ENCODE measurements at regions not wholly inside any gene's neighbourhood (a gene's known extent, or its start where the extent isn't known, plus 50 kb on each side); places are given as distances from the start of the nearest gene placed in this dataset.

- H3K27me3 ChIP-seq (replicated peaks), result no peaks in the 10 kb centered on the region
- no peak overlapping the region for H3K4me3 ChIP-seq
- peak overlapping the region; percentile 88 for H3K27ac ChIP-seq
- H3K4me1 ChIP-seq (replicated peaks), result peaks cover 27% of the 10 kb centered on the region
- H3K9me3 ChIP-seq (replicated peaks), result no peaks in the 10 kb centered on the region
- H3K36me3 ChIP-seq, result no peaks in the 10 kb centered on the region
- DNase-seq (ENCODE audit: low read depth in 1 of 2, low spot score in 2 of 2), result peak in 1 of 2 experiments; percentile 2
Measured at GRCh38 chr9:115951977-115952376, 201.6 kb upstream of the PAPPA start.

GRCh38 chr9:115952430-115953292 lies 200.9 kb upstream of the PAPPA start:
- no peak overlapping the region for H3K4me3 ChIP-seq
- no peaks in the 10 kb centered on the region for H3K9me3 ChIP-seq (replicated peaks)
- no peaks in the 10 kb centered on the region for H3K36me3 ChIP-seq
- H3K27ac ChIP-seq, result peak overlapping the region; percentile 88
- no peaks in the 10 kb centered on the region for H3K27me3 ChIP-seq (replicated peaks)
- DNase-seq (ENCODE audit: low read depth in 1 of 2, low spot score in 2 of 2), result peak; percentile 40 to 71
- H3K4me1 ChIP-seq (replicated peaks), result peaks cover 34% of the 10 kb centered on the region

GRCh38 chr9:115956371-115956770 lies 197.2 kb upstream of the PAPPA start:
- H3K4me3 ChIP-seq, result no peak overlapping the region
- no peak for DNase-seq (ENCODE audit: low read depth in 1 of 2, low spot score in 2 of 2)
- no peak overlapping the region for H3K27ac ChIP-seq
- peaks cover 34% of the 10 kb centered on the region for H3K4me1 ChIP-seq (replicated peaks)
- no peaks in the 10 kb centered on the region for H3K27me3 ChIP-seq (replicated peaks)
- no peaks in the 10 kb centered on the region for H3K9me3 ChIP-seq (replicated peaks)
- H3K36me3 ChIP-seq, result no peaks in the 10 kb centered on the region

- H3K27ac ChIP-seq, result no peak overlapping the region
- no peak overlapping the region for H3K4me3 ChIP-seq
- no peaks in the 10 kb centered on the region for H3K27me3 ChIP-seq (replicated peaks)
- no peaks in the 10 kb centered on the region for H3K9me3 ChIP-seq (replicated peaks)
- DNase-seq (ENCODE audit: low read depth in 1 of 2, low spot score in 2 of 2), result no peak
- H3K4me1 ChIP-seq (replicated peaks), result peaks cover 22% of the 10 kb centered on the region
- no peaks in the 10 kb centered on the region for H3K36me3 ChIP-seq
Measured at GRCh38 chr9:115957585-115957984, 196.0 kb upstream of the PAPPA start.

- Histone ChIP-seq H3K9me3 (replicated peaks) (no peaks in the 10 kb centered on the region), H3K4me3 (no peak overlapping the region), H3K36me3 (no peaks in the 10 kb centered on the region), H3K27ac (no peak overlapping the region), H3K27me3 (replicated peaks) (no peaks in the 10 kb centered on the region), H3K4me1 (replicated peaks) (no peaks in the 10 kb centered on the region)
- no peak for DNase-seq (ENCODE audit: low read depth in 1 of 2, low spot score in 2 of 2)
Measured at GRCh38 chr9:115964710-115965347, 188.8 kb upstream of the PAPPA start.

DNA sequence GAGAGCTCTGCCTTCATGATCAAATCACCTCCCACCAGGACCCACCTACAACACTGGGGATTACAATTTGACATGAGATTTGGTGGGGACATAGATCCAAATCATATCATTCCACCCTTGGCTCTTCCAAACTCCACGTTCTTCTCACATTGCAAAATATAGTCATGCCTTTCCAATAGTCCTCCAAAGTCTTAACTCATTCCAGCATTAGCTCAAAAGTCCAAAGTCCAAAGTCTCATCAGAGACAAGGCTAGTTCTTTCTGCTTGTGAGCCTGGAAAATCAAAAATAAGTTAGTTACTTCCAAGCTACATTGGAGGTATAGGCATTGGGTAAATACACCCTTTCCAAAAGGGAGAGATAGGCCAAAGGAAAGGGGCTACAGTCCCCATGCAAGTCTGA lies 186.9 kb upstream of the PAPPA start:
- Histone ChIP-seq H3K4me3 (no peak overlapping the region), H3K9me3 (replicated peaks) (no peaks in the 10 kb centered on the region), H3K27me3 (replicated peaks) (no peaks in the 10 kb centered on the region), H3K27ac (no peak overlapping the region), H3K36me3 (no peaks in the 10 kb centered on the region), H3K4me1 (replicated peaks) (no peaks in the 10 kb centered on the region)
- no peak for DNase-seq (ENCODE audit: low read depth in 1 of 2, low spot score in 2 of 2)

DNA sequence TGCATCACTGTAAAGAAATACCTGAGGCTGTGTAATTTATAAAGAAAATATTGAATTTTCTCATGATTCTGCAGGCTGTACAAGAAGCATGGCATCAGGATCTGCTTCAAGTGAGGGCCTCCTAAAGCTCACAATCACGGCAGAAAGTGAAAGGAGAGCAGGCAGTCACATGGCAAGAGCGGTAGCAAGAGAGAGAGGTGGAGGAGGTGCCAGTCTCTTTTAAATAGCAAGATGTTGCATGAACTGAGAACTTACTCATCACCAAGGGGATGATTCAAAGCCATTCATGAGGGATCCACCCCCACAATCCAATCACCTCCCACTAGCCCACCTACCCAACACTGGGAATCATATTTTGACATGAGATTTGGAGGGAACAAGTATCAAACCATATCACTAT lies 184.5 kb upstream of the PAPPA start:
- Histone ChIP-seq H3K27me3 (replicated peaks) (no peaks in the 10 kb centered on the region), H3K36me3 (no peaks in the 10 kb centered on the region), H3K4me1 (replicated peaks) (no peaks in the 10 kb centered on the region), H3K4me3 (no peak overlapping the region), H3K27ac (no peak overlapping the region), H3K9me3 (replicated peaks) (no peaks in the 10 kb centered on the region)
- DNase-seq (ENCODE audit: low read depth in 1 of 2, low spot score in 2 of 2), result no peak

DNA sequence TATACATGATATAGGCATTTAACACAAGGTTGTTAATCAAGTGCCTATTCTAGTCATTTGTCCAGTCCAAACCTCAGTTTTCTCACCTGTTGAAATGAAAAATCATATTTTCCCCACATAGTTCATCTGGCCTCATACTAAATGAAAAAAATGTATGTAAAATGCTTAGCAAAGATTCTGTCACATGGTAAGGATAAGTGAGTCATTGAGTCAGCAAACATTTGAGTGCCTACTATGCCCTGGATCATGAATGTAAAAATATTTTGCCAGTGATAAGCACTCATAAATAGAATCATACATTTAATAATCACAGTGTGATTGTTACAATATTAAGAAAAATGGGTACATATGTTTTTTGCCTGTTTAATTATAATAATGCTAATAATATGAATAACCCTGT lies 181.2 kb upstream of the PAPPA start:
- Histone ChIP-seq H3K27me3 (replicated peaks) (no peaks in the 10 kb centered on the region), H3K27ac (no peak overlapping the region), H3K4me3 (no peak overlapping the region), H3K4me1 (replicated peaks) (no peaks in the 10 kb centered on the region), H3K9me3 (replicated peaks) (no peaks in the 10 kb centered on the region), H3K36me3 (no peaks in the 10 kb centered on the region)
- DNase-seq (ENCODE audit: low read depth in 1 of 2, low spot score in 2 of 2), result no peak

DNA sequence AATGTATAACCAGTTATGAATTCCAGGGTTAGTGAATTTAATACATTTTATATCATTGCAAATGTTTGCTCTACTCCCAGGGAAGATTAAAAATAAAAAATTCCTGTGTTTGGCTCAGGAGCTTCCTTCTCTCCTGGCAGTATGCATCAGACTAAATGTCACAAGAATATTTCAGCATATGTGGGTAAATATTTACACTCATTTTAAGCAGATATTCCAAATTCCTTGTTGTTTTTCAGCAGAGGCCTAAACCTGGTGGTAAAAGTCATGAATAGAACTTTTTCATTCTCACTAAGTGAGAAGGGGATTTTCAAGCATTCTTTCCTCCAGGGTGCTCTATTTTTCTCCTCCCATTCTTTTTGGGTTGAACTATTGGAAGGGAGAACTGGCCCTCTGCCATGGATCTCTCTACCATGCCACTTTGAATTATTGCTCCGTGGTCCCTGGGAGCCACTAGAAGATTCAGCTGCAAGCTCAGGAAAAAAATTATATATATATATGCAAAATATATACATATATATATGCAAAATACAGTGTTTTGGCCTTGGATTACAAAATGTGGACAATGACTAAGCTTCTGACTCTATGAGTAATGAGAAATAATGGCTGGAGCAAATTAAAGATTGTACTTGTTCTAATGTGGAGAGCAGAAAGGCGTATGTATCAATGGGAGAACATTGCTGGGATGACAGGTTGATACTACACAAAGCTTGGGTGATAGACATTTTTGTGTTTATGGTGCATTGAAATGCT lies 180.6 kb upstream of the PAPPA start:
- no peaks in the 10 kb centered on the region for H3K9me3 ChIP-seq (replicated peaks)
- no peaks in the 10 kb centered on the region for H3K4me1 ChIP-seq (replicated peaks)
- DNase-seq (ENCODE audit: low read depth in 1 of 2, low spot score in 2 of 2), result no peak
- H3K27me3 ChIP-seq (replicated peaks), result no peaks in the 10 kb centered on the region
- no peak overlapping the region for H3K27ac ChIP-seq
- H3K4me3 ChIP-seq, result no peak overlapping the region
- no peaks in the 10 kb centered on the region for H3K36me3 ChIP-seq

DNA sequence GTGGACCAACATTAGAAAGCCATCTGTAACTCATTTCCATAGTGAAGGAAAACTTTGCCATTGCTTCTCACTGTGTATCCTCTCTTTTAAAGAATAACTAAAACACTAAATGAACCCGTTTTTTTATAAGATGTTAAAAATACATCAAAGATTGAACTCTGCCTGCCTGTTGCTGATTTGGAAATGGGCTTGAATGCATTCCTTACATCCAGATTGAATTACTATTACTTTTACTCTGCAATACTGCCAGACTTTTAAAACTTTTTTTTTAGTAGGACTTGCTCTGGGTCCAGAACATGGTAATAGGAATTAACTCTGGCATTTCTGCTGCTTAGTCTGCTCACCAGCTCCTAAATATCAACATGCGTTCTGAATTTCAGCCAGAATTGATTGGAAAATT lies 176.8 kb upstream of the PAPPA start:
- no peaks in the 10 kb centered on the region for H3K36me3 ChIP-seq
- no peaks in the 10 kb centered on the region for H3K9me3 ChIP-seq (replicated peaks)
- DNase-seq (ENCODE audit: low read depth in 1 of 2, low spot score in 2 of 2), result no peak
- no peaks in the 10 kb centered on the region for H3K27me3 ChIP-seq (replicated peaks)
- H3K27ac ChIP-seq, result no peak overlapping the region
- H3K4me1 ChIP-seq (replicated peaks), result peaks cover 4% of the 10 kb centered on the region; the same call in 1 of the 2 replicates
- no peak overlapping the region for H3K4me3 ChIP-seq

GRCh38 chr9:115978091-115978490 lies 175.5 kb upstream of the PAPPA start:
- H3K27ac ChIP-seq, result no peak overlapping the region
- no peaks in the 10 kb centered on the region for H3K9me3 ChIP-seq (replicated peaks)
- no peak for DNase-seq (ENCODE audit: low read depth in 1 of 2, low spot score in 2 of 2)
- no peaks in the 10 kb centered on the region for H3K27me3 ChIP-seq (replicated peaks)
- H3K4me1 ChIP-seq (replicated peaks), result peaks cover 4% of the 10 kb centered on the region; the same call in 1 of the 2 replicates
- no peaks in the 10 kb centered on the region for H3K36me3 ChIP-seq
- no peak overlapping the region for H3K4me3 ChIP-seq

DNA sequence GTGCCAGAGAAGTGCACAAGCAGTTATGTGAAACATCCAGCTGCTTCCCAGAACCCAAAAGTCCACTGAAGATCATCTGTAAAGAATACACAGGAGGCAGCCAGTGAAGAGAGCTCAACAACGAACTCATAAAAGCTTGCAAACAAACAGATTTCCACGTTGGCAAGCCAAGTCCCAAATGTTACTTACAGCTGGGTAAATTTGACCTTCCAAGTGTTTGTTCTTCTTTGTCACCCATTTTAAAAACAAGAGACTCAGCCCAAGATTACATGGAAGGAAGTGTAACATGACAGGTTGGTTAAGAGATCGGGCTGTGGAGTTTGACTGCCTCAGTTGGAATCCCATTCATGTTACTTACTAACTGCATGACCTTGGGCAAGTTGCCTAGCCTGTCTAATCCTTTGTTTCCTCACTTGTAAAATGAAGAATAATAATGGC lies 174.9 kb upstream of the PAPPA start:
- H3K27ac ChIP-seq, result no peak overlapping the region
- H3K27me3 ChIP-seq (replicated peaks), result no peaks in the 10 kb centered on the region
- H3K36me3 ChIP-seq, result no peaks in the 10 kb centered on the region
- no peak overlapping the region for H3K4me3 ChIP-seq
- H3K9me3 ChIP-seq (replicated peaks), result no peaks in the 10 kb centered on the region
- DNase-seq (ENCODE audit: low read depth in 1 of 2, low spot score in 2 of 2), result no peak
- peaks cover 4% of the 10 kb centered on the region; the same call in 1 of the 2 replicates for H3K4me1 ChIP-seq (replicated peaks)

DNA sequence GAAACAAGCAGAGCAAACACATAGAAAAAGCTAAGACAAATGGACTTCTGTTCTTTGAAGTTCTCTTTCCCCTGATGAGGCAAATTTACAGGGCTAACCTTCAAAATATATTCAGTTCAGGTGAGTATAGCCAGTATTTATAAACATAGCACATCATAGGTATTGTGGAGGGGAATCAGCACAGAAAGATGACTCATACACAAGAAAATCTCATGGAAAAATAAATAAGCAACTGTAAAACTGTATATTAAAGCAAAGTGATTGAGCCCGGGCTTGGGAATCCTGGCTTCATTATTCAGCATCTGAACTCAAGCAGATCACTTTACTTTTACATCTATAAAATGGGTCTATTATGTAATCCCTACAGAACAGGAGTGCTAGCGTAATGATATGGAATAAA lies 173.5 kb upstream of the PAPPA start:
- no peaks in the 10 kb centered on the region for H3K27me3 ChIP-seq (replicated peaks)
- H3K4me3 ChIP-seq, result no peak overlapping the region
- no peak for DNase-seq (ENCODE audit: low read depth in 1 of 2, low spot score in 2 of 2)
- H3K9me3 ChIP-seq (replicated peaks), result no peaks in the 10 kb centered on the region
- H3K4me1 ChIP-seq (replicated peaks), result peaks cover 4% of the 10 kb centered on the region; the same call in 1 of the 2 replicates
- H3K27ac ChIP-seq, result no peak overlapping the region
- no peaks in the 10 kb centered on the region for H3K36me3 ChIP-seq

DNA sequence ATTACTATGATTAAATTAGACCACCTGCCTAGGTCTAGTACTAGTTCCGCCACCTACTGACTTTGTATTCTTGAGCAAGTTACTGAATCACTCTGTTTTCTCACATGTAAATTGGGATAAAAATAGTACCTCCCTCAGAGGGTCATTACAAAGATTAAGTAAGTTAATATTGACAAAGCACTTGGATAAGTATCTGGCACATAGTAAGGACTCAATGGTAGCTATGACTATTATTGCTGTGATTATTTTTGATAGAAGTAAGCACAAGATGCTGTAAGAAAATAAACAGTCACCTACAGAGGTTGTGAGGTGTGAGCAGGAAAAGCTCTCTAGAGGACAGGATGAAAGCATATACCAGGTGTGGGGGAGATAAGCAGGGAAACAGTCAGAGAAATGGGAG lies 173.1 kb upstream of the PAPPA start:
- Histone ChIP-seq H3K4me3 (no peak overlapping the region), H3K27me3 (replicated peaks) (no peaks in the 10 kb centered on the region), H3K27ac (no peak overlapping the region), H3K4me1 (replicated peaks) (peaks cover 4% of the 10 kb centered on the region; the same call in 1 of the 2 replicates), H3K36me3 (no peaks in the 10 kb centered on the region), H3K9me3 (replicated peaks) (no peaks in the 10 kb centered on the region)
- no peak for DNase-seq (ENCODE audit: low read depth in 1 of 2, low spot score in 2 of 2)

All from SJSA1 (cell line).